Activated CD4-positive, alpha-beta T cell treated with anti-CD3 and anti-CD28 coated beads, Interleukin-2, amount 50 U/mL, for 48 hours (primary cell): ENCODE measurements at regions not wholly inside any gene's neighbourhood (a gene's known extent, or its start where the extent isn't known, plus 50 kb on each side); places are given as distances from the start of the nearest gene placed in this dataset.

ENCODE experiments used
- DNase-seq, 2 experiments: peaks; one replicate each; pipeline ENCODE4 v3.0.0-alpha.2; 2020

DNA sequence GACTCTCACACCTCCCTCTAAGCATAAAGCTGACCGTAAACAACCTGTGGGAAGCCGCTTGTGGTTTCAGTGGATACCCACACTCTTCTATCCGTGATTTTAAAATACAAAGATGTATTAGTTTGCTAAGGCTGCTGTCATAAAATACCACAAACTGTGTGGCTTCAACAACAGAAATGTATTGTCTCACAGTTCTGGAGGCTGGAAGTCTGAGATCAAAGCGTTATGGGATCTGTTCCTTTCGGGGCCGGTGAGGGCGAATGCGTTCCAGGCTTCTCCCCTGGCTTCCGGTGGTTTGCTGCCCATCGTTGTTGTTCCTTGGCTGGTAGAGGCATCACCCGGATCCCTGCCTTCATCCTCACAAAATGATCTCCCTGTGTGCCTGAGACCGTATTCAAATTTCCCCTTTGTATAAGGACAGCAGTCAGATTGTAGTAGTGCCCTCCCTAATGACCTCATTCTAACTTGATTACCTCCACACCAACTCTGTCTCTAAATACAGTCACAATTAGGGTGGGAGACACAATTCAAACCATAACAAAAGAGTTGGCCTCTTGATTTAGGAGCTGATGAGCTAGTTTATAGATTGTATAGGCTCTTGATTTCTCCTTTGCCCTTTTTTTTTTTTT is 210.6 kb upstream of the SOX4 start:
- DNase-seq, result no peak

DNA sequence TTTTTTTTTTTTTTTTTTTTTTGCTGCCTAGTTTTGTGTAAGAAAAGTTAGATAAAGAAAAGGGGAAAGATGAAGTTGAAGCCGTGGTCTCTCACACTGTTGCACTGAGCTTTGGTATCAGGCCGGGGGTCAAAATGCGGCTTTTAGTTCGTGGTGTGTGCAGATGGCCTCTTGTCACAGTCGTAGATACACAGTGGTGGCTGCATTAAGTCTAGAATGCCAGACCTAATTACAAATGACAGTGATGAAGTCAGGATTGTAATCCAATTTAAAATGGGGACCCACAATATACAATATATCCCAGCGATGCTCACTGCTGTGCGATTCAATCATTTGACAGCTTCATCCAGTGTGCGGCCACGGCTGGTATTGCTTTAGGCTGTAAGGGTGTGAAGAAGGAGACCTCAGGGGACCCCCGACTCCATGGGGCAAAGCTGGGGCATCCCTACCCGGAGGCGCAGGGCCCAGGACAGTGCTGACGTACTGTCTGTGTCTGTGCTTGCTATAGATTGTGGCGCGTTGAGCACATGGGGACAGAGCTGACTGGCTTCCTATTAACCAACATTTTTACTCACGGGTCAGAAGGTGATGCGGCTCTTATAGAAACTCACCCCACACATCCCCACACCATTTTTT is 210.0 kb upstream of the SOX4 start:
- no peak for DNase-seq

DNA sequence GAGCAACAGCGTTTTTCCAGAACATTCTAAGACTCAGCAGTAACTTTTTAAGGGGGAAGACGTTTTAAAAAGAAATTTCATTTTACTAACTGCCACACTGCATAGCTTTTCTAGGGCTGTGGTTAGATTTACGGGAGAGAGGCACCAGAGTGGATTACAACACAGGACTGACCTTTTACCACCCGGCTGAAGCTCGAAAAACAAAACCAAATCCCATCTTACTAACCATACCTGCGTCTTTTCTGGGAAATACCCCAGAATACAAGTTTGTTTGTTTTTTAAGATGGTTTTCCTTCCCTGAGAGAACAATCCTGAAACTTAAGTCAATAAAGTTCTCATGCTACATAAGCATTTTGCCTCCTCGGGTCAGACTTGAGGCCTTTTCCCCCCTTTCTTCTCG is 209.3 kb upstream of the SOX4 start:
- DNase-seq, result no peak

DNA sequence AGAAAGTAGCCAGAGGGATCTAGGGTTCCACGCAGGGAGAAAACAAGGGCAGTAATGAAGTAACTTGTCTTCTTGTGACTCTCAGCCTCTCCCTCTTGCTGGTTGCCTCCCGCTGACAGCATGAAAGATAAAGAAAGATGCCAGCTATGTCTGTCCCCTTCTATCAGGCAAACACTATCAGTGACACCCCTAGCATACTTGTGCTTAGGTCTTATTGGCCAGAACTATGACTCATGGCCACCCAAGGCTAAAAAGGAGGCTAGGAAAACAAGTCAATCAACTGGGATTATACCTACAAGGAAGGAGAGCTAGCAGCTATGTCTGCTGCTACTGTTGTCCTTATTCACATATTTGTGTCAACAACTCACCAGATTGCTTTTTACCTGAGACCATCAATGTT is 206.8 kb upstream of the SOX4 start:
- DNase-seq, result no peak

DNA sequence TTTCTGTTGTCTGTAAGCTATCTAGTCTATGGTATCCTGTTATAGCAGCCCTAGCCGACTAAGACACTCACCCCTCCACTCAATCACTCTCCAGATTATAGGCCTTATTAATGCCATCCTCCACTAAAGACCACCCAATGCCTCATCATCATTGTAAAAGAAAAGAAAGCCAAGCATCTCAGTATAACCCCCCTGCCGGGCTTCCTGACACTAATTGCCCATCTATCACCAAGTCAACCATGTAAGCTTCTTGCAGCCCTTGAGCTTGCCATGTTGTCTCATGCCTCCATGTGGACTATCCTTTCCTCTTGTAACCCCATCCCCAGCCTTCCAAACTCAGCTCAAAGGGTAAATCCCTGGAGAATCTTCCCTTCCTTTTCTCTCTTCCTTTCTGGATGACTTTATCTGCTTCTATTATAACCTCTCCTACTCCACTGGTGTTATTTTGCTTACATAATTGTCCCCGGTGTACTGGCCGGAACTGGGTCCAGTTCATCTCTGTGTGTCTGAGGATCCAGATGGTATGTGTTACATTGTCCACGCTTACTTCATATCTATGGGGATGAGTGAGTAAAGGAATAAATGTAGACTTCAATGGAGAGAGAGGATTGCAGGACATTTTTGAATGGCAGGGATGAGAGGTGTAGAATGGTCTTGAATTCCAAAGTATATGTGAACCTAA is 202.9 kb upstream of the SOX4 start:
- DNase-seq, result no peak

DNA sequence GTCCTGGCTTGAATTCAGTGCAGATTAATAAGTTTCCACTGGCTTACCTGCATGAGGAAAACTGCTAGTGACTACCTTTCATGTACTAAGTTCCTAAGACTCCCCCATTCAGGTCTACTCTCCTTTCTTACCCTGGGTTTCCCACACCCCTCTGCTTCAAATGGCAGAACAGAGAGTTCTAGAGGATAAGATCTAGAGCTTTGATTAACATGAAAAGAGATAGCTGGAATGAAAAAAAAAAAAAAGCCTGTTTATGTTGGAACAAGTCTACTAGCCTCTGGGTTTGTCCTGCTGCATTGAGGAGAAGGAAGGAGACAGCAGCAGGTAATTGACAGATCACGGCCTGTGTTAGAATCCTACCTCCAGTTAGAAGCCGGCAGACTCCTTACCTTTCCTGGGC is 201.4 kb upstream of the SOX4 start:
- no peak for DNase-seq

DNA sequence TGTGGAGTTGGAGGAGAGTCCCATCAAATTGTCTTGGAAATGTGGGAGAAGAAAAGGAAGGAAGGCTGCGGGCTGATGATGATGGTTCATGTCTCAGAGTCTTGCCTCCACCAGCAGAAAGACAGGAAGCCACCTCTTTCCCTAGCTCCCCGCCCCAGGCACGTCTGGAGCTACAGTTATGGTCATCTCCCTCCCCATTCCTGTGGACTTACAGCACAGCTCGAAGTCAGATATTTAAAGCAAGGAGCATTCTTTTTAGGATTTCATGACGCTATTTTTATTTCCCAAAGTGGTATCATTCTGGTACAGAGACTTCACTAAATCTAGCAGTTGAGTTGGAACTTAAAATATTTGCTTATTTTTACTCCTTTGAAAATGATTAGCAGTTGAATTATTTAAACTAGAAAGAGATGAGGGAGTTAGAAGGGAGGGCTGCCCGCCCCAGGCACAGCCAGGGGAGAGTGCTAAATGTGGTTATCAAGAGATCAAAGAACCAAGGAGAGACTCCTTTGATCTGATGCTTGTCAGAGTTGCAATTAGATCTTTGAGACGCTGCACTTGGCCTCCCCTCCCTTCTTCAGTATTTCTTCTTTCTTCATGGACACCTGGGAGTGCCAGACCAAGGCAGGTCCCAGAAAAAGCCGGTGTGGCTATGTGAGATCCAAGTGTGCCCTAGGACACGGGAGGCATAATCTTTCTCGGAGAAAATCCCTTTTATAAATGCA is 199.9 kb upstream of the SOX4 start:
- no peak for DNase-seq

DNA sequence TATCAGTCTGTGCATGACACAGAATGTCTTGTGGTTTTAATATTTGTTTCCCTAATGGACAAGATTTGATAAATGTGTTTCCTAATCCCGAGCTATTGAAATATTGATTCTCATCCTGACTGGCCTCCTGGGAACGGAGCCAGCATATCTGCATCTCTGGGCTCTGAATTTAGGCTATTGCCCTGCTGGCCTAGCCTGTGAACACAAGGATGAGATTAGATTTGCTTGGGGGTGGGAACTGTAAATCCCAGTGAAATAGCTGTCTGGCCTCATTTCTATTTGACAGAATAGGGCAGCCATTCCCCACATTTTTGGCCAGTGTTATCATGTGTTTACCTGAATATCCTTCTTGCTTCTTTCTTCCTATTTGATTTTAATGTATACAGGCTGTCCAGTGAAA is 198.4 kb upstream of the SOX4 start:
- DNase-seq, result no peak

DNA sequence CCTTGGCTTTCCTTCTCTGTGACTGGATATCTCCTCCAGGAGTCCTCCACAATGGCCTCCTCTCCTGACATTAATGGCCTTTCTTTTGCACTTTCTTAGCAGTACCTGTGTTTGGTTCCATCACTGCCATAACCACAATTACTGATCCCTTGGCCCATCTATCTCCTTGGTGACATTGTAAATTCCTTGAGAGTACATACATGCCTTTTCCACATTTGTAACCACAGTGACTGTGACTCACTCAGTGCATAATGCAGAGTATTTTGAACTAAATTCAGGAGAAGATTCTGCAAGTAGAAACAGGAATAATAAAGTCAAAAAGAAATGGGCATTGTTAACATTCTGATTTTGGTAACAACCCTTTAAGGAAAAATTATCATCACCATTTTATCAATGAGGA is 197.2 kb upstream of the SOX4 start:
- DNase-seq, result no peak

DNA sequence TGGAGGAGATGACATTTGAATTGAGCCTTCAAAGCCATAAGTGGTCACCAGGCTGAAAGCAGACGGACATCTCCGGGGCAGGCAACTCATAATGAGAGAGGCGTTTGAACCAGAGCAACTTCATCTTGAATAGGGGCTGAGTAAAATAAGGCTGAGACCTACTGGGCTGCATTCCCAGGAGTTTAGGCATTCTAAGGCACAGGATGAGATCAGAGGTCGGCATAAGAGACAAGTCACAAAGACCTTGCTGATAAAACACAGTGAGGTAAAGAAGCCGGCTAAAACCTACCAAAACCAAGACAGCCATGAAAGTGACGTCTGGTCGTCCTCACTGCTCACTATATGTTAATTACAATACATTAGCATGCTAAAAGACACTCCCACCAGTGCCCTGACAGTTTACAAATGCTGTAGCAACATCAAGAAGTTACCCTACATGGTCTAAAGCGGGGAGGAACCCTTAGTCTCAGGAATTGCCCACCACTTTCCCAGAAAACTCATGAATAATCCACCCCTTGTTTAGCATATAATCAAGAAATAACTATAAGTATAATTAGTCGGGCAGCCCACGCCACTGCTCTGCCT is 194.7 kb upstream of the SOX4 start:
- no peak for DNase-seq

DNA sequence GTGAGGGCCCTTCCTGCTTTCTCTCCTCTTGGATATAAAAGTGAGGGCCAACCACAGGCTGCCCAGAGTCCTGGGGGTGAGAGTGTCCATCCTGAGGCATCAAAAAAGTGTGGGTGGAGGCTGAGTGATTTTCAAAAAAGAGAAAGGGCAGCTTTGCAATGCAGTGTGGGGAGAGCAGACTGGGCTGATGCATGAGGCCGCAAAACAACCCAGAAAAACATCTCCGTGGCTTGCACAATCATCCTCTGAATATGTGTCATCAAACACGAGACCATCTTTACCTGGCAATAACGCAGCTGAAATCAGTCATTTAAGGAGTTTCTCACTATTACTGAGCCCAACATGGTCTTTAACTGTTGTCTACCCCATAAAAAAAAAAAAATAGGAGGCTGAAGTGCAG is 191.2 kb upstream of the SOX4 start:
- DNase-seq, result peak; percentile 7 to 20

DNA sequence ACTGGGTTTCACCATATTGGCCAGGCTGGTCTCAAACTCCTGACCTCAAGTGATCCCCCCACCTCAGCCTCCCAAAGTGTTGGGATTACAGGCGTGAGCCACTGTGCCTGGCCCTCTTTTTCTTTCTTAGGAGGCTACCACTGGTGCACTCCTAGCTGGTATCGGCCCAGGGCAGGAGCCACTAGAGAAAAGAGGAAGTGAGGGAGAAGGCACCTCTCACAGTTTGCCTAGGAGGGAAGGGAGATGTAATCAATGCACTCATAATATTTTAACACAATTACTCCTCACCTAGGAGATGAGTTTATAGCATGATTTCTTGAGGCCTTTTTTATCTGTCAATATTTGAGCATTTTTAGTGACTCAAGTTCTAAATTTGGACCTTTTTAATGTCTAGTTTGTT is 189.0 kb upstream of the SOX4 start:
- no peak for DNase-seq

DNA sequence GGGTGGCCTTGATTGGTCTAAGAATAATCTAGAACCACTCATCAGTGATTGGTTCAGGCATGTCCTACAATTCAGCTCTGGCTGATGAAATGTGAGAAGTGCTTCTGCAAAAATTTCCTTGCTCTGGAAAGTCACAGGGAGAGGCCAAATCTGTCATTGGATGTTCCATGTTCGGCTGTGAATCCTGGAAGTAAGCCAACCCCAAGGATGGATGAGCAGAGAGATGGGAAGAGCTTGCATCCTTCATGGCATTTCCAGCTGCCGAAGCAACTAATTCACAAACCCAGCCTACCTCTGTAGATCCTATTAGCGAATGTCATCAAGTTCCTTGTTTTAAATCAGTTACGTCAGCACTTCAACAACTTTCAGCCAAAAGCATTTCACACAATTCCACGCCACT is 187.2 kb upstream of the SOX4 start:
- no peak for DNase-seq

DNA sequence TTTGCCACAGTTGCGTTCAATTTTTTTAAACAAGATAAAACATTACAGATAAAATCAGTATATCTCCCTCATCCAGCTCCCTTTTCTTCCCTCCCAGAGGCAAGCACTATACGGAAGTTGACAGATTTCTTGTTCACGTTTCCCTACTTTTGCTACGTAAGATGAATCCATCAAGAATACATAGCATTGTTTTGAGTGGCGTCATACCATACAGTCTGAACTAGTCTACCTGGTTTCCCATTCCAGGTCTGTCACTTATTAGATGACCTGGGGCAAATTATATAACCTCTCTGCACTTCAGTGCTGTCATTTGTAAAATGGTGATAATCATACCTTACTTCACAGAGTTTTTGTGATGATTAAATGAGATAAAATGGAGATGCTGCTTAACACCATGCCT is 184.3 kb upstream of the SOX4 start:
- DNase-seq, result no peak

DNA sequence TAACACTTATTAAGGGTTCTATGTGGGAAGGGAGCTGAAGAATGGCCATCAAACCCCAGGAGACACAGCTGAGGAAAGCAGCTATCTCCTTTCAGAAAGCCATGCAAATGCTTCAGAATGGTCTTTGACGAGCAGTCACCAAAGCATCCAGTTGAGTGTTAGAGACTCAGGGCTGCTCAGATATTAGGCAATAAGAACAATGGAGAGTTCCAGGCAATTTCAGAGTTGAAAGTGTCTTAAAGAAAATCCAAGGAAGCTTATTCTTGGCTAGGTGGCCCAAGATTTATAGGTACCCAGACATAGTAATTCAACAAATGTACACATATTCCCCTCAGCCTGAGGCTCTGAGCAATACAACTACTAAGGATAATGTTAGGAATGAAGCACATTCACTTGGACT is 180.1 kb upstream of the SOX4 start:
- no peak for DNase-seq

DNA sequence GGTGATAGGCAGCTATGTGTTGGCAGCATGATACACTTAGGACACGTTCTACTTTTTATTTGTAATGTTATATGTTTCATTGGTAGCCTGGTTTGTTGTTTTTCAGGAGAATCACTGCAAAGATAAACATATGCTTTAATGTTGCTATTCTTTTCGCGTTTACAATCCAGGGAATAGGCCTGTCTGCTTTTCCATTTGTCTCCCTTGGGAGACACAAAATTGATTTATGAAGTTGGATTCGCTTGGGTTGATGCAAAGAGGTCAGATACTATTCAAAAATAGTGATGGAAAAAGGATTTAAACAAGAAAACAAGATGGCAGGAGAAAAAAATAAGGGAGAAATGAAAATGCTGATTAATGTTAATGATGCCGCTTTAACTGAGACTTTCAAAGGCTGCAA is 179.5 kb upstream of the SOX4 start:
- DNase-seq, result no peak

DNA sequence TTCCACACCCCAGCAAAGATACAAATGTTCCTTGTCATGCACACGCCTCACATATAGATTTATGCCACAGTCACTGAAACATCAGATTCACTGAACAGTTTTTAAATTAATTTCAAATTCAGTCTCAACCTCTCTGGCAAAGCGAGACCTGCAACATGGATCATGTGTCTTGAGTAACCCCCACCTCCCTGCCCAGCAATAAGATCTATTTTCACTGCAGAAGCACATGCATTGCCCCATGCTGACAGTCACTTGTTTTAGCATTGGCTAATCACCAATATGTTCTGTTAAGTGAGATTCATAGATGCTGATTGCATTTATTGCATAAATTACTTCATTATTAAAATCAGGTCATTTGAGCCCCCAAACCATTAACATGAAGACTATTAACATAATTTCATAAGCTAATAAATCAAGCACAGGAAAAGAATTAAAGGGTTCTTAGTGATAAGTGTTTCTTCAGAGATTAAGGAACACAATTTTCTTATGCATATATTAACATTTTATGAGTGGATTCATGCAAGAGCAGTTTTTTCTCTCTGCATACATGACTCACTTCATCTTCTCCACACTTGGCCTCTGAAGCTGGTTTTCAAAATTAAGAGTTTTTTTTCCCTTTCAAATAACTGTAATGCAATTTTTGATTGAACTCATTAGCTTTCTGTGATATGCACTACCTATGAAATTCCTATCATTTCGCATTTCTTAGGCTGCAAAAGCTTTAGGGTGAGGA is 173.2 kb upstream of the SOX4 start:
- DNase-seq, result no peak

DNA sequence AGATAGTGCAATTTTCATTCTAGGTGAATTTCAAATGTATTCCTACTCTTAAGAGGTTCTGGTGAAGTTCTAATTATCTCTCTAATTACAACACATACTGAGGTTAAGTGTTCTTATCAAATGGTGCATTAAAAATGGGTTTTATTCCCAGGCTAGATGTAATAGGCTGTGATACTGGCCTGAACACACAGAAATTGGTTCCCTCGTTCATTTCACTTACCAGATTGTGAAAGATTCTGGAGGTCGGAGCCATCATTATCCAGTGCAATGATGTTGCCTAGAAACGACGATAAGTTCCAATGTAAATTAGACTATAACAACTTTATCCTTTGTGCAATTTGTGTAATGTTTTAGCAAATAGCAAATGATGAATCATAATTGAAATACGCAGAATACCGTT is 172.6 kb upstream of the SOX4 start:
- no peak for DNase-seq

DNA sequence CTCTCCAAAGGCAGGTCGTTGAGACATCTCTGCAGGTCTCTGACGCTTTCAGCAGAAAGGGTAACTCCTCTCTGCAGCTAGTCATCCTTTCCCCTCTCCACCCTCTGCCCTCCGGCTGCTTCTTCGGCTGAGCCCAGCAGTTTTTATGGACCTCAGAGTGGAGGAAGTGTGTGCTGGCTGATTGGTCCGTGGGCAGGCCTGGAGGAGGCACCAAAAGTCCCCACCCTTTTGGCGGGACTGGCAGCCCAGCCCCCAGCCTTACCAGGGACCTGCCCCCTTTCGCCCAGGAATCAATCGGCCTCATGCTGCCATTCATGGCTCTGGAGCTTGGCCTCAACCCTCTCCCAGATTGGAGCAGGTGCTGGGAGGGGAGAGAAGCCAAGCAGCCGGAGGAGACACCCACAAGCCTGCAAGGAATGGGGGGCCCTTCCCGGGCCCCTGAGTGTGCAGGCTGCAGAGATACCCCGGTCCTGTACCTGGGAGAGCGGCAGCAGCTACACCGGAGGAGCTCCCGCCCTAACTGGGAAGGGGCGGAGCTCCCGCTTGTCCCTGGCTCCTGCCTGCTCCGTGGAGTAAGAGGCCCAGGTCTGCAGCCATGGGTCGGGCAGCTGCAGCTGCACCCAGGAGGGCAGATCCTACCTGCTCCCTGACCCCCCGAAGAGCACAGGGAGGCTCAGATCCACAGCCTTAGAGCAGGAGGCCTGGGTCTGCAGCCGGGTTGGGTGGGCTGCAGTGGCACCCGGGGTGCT is 170.3 kb upstream of the SOX4 start:
- DNase-seq, result no peak

DNA sequence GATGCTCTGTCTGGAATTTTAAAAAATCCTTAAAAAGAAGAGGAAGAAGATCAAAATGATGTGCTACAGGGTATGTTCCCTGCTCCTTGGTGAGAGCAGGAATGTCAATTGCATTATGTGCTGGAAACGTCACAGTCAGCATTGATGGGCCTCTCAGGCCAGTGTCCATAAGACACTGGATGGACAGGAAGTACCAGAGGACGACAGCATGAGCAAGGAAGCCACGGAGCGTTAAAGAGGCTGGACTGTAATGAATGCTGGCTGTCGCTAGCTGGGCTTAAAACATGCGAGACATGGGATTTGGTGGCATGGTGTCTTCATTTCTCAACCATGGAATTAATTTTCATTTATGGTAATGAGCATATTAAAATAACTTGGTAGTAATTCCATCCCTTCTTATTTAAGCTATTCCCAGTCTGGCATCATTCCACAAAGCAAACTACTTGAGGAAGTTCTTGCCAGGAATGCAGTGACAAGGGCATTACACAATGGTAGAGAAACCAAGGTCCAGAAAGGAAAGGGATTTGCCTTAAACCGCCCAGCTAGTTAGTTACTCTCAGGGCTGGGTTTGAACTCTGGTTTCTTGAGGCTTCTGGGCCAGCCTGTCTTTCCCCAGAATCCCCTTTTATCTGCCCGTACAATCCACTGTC is 166.6 kb upstream of the SOX4 start:
- DNase-seq, result no peak

DNA sequence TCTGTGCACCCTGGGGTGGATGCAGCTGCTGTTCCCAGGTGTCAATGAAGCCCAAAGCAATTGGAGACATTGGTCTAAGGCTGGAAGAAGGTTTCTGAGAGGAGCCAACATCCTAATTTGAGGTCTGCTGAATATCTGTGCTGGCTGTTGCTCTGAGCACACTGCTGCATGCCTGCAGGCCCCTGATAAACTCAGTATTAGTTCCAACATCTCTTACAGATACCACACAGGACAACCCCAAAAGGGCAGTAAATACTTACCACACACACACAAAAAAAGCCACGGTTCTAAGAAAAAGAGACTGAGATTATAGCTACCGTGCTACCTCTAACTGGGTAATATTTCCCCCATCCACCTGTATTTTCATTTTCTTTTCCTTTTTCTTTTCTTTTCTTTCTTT is 164.3 kb upstream of the SOX4 start:
- DNase-seq, result no peak

DNA sequence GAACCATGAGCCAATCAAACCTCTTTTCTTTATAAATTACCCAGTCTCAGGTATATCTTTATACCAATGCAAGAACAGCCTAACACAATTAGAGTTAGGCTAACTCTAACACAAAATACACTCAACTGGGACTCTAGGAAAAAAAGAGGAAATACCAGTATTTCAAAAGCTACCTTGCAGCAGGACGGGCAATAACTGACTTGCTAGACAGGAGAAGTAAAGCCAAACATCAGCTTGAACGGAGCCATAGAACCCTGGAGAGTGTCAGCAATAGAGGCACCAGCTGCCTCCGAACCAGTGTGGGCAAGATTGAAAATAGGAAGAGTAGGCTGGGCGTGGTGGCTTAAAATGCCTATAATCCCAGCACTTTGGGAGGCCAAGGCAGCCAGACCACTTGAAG is 162.0 kb upstream of the SOX4 start:
- DNase-seq, result no peak
